ENCODE measurements at regions not wholly inside any gene's neighbourhood (a gene's known extent, or its start where the extent isn't known, plus 50 kb on each side); places are given as distances from the start of the nearest gene placed in this dataset.

DNA sequence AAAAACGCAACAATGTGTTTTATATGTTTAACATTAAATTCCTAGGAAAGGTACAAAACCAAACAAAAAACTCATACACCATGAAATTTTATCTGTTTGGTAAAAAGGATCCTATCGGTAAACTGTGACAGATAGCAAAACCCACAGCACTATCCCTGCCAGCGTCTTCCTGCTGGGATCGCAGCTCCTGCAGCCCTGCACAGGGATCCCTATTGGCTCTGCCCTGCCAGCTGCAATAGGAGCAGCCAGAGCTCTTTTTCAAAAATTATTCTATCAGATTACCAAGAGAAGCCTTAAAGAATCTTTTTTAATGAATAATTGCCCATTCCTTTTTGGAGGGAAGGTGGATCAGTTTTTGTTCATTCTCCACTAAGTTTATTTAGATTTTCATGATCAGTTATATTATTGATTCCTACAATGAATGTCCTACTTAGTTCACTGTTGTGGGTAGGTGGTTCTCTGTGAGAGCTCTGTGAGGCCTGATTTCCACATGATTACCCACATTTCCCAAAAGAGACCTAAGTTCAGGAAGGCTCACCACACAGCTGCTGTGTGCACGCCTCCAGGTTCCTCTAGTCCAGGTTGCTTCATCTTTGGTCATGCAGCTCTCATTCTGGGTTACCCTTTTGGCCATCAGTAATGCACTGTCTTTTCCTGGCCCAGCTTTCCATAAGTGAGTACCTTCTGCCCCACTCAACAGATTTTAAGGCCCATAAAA is 293.8 kb downstream of the FRK start:
- H3F3A ChIP-seq (ENCODE audit: control insufficient read depth, insufficient read depth): no peaks in the 10 kb centered on the region
- no peaks in the 10 kb centered on the region for H3K9me3 ChIP-seq (ENCODE audit: control insufficient read depth, insufficient read depth, low read length)
- H4K20me1 ChIP-seq (ENCODE audit: control insufficient read depth, insufficient read depth, low read depth, low read length): no peaks in the 10 kb centered on the region
- TF ChIP-seq, protein P1, sequence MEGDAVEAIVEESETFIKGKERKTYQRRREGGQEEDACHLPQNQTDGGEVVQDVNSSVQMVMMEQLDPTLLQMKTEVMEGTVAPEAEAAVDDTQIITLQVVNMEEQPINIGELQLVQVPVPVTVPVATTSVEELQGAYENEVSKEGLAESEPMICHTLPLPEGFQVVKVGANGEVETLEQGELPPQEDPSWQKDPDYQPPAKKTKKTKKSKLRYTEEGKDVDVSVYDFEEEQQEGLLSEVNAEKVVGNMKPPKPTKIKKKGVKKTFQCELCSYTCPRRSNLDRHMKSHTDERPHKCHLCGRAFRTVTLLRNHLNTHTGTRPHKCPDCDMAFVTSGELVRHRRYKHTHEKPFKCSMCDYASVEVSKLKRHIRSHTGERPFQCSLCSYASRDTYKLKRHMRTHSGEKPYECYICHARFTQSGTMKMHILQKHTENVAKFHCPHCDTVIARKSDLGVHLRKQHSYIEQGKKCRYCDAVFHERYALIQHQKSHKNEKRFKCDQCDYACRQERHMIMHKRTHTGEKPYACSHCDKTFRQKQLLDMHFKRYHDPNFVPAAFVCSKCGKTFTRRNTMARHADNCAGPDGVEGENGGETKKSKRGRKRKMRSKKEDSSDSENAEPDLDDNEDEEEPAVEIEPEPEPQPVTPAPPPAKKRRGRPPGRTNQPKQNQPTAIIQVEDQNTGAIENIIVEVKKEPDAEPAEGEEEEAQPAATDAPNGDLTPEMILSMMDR (IDR thresholded peaks at IDR 0.05; ENCODE audit: low read depth, low read length, poor library complexity, severe bottlenecking): no peak
- no peak for TF ChIP-seq EZH2phosphoT487 (IDR thresholded peaks at IDR 0.05; ENCODE audit: borderline replicate concordance, low read length)
- no peaks in the 10 kb centered on the region for H3K36me3 ChIP-seq (ENCODE audit: control insufficient read depth, low read length)
- H3K4me2 ChIP-seq (ENCODE audit: low read length): no peak overlapping the region
- no peaks in the 10 kb centered on the region for H3K4me1 ChIP-seq (ENCODE audit: control insufficient read depth, low read length)
- H3K27ac ChIP-seq (ENCODE audit: low read depth, low read length): no peak overlapping the region
- H3K4me3 ChIP-seq (ENCODE audit: low read length): no peak overlapping the region
- H3K9me2 ChIP-seq (replicated peaks; ENCODE audit: control insufficient read depth, low read length): no peaks in the 10 kb centered on the region
- no peaks in the 10 kb centered on the region for H3K27me3 ChIP-seq (ENCODE audit: control insufficient read depth, low read length)
- H3K79me2 ChIP-seq (ENCODE audit: control insufficient read depth, low read length): no peaks in the 10 kb centered on the region

DNA sequence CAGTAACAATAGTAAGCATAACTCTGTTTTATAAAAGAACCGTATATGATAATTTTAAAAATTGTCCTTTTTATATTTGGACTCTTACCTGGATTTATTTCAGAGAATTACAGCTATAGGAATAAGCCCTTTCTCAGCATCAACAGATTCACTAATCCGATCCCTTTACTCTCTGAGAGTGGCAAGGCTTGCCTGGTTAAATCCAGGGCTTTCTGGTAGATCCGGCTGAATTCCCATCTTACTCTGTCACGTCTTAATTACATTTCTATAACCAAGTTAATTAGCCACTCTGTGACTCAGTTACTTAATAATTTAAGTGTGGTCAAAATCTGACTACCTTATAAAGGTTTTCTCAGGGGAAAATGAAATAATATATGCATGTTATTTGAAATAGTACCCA is 294.7 kb downstream of the FRK start:
- H4K20me1 ChIP-seq (ENCODE audit: control insufficient read depth, insufficient read depth, low read depth, low read length): no peaks in the 10 kb centered on the region

DNA sequence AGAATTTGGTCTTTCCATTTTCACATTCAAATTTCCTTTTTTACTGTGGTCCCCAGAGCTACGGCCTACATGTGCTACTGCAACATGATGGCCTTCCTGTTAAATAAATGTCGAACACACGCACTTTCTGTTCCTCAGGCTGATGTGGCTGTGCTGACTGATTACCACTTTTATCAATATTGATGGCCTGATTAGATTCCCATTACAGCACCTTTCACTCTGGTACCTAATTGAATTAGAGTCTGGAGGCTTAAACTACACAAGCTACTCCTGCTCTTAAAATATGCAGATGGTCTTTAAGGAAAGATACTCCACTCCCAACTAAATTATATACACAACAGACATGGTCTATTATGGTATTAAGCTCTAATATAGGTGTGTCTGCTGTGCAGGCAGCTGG is 301.6 kb downstream of the FRK start:
- H3K4me1 ChIP-seq (ENCODE audit: control insufficient read depth, low read length): no peaks in the 10 kb centered on the region
- H3K9me3 ChIP-seq (ENCODE audit: control insufficient read depth, insufficient read depth, low read length): no peaks in the 10 kb centered on the region
- no peak overlapping the region for H3K27ac ChIP-seq (ENCODE audit: low read depth, low read length)
- no peaks in the 10 kb centered on the region for H3K79me2 ChIP-seq (ENCODE audit: control insufficient read depth, low read length)
- no peaks in the 10 kb centered on the region for H3K36me3 ChIP-seq (ENCODE audit: control insufficient read depth, low read length)
- H3K4me2 ChIP-seq (ENCODE audit: low read length): no peak overlapping the region
- no peak overlapping the region for H3K4me3 ChIP-seq (ENCODE audit: low read length)
- no peaks in the 10 kb centered on the region for H3K27me3 ChIP-seq (ENCODE audit: control insufficient read depth, low read length)
- no peaks in the 10 kb centered on the region for H3F3A ChIP-seq (ENCODE audit: control insufficient read depth, insufficient read depth)
- H3K9me2 ChIP-seq (replicated peaks; ENCODE audit: control insufficient read depth, low read length): no peaks in the 10 kb centered on the region
- TF ChIP-seq, protein P1 (IDR thresholded peaks at IDR 0.05; ENCODE audit: low read depth, low read length, poor library complexity, severe bottlenecking): no peak
- TF ChIP-seq EZH2phosphoT487 (IDR thresholded peaks at IDR 0.05; ENCODE audit: borderline replicate concordance, low read length): no peak
- no peaks in the 10 kb centered on the region for H4K20me1 ChIP-seq (ENCODE audit: control insufficient read depth, insufficient read depth, low read depth, low read length)

More for the DNA sequence above, 294.7 kb downstream of the FRK start:
- Histone ChIP-seq H3K4me1 (ENCODE audit: control insufficient read depth, low read length) (no peaks in the 10 kb centered on the region), H3K9me3 (ENCODE audit: control insufficient read depth, insufficient read depth, low read length) (no peaks in the 10 kb centered on the region), H3F3A (ENCODE audit: control insufficient read depth, insufficient read depth) (no peaks in the 10 kb centered on the region), H3K36me3 (ENCODE audit: control insufficient read depth, low read length) (no peaks in the 10 kb centered on the region), H3K79me2 (ENCODE audit: control insufficient read depth, low read length) (no peaks in the 10 kb centered on the region), H3K27me3 (ENCODE audit: control insufficient read depth, low read length) (no peaks in the 10 kb centered on the region), H3K4me2 (ENCODE audit: low read length) (no peak overlapping the region), H3K9me2 (replicated peaks; ENCODE audit: control insufficient read depth, low read length) (no peaks in the 10 kb centered on the region), H3K27ac (ENCODE audit: low read depth, low read length) (no peak overlapping the region), H3K4me3 (ENCODE audit: low read length) (no peak overlapping the region)
- TF ChIP-seq EZH2phosphoT487 (IDR thresholded peaks at IDR 0.05; ENCODE audit: borderline replicate concordance, low read length): no peak
- TF ChIP-seq, protein P1 (IDR thresholded peaks at IDR 0.05; ENCODE audit: low read depth, low read length, poor library complexity, severe bottlenecking): no peak
